HT1080 (cell line): ENCODE measurements at regions not wholly inside any gene's neighbourhood (a gene's known extent, or its start where the extent isn't known, plus 50 kb on each side); places are given as distances from the start of the nearest gene placed in this dataset.
"Not testable (repeated sequence)": the region's sequence is repeated elsewhere in the genome, so short reads cannot be mapped to it uniquely, and the experiment has no call there.

ENCODE experiments used
- DNase-seq: peaks from one replicate; pipeline ENCODE4 v3.0.0-alpha.2; 2015; ENCODE audit warnings: low read depth

GRCh38 chr5:17398866-17399835 is 98.9 kb upstream of the TAF11L2 start:
- DNase-seq = no peak

DNA sequence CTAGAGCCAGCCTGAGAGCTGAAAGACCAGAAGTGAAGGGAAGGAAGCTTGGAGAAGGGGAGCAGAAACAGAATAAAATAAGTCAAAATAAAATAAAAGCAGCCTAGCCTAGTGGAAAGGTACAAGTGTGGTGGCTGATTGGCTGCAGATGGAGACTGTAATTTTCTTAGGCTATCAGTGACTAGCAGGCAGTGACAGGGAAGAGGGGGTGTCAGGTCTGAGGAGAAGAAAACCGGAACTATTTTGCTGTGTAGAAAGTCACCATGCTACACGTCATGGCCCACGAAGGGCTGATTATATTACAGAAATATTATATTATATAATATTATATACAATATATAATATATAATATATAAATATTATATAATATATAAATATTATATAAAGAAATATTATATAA is 98.1 kb upstream of the TAF11L2 start:
- DNase-seq = no peak

GRCh38 chr5:17400724-17401469 is 97.1 kb upstream of the TAF11L2 start:
- DNase-seq = no peak

GRCh38 chr5:17401470-17402288 is 96.4 kb upstream of the TAF11L2 start:
- no peak for DNase-seq

GRCh38 chr5:17402289-17403121 is 95.5 kb upstream of the TAF11L2 start:
- no peak for DNase-seq

DNA sequence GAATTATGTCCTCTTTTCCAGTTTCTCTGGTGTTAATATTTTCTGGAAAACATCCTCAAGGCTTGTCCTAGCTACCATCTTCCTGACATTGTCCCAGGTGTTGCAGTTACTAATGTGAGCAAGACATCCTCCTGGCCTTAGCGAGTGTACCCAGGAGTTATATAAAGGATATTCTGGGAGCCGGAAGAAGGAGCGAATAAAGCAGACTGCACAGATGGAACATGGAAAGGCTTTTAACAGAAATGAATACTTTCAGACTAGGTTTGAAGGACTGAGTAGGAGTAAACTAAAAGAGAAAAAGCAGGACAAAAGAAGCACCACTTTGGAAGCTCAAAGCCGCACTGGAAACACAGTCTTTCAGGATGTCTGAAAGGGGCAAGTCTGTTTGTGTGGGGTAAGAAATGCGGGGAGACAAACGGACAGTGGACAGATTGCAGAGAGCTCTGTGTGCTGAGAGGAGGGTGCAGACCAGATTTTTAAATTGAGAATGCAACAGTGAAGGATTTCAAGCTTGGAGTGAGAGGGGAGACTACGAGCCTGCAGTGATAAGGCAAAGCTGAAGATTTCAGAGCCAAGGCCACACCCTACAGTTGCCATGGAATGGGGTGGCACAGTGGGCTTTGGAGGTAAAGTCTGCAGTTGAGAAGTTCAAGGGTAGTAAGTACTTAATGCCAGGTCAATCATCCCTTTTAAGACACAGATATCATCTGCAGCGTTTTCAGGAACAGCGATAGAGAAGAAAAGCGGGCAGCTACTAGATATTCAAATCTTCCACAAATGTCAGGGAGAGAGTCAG is 94.1 kb upstream of the TAF11L2 start:
- DNase-seq = no peak

DNA sequence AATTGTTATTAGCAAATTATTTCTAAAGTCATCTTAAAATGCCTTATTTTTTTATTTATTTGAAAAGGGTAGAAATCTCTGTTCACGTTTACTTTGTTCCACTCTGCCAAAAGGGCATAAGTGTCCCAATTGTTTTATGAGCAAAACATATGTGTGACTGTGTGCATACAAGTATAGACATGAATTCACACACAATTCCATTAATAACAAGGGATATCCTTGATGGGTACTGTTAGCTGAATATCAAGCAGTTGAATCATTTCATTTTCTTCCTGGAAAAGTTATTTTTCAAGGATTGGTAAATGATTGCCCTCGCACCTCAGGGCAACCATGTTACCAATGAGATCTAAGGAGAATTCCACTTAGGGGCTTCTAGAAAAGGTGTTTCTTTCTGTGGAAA is 92.1 kb upstream of the TAF11L2 start:
- no peak for DNase-seq

GRCh38 chr5:17406423-17406838 is 91.6 kb upstream of the TAF11L2 start:
- DNase-seq = peak; percentile 24

- DNase-seq = no peak
Measured at GRCh38 chr5:17411436-17412402, 86.3 kb upstream of the TAF11L2 start.

GRCh38 chr5:17412760-17413671 is 85.0 kb upstream of the TAF11L2 start:
- peak; percentile 26 for DNase-seq

DNA sequence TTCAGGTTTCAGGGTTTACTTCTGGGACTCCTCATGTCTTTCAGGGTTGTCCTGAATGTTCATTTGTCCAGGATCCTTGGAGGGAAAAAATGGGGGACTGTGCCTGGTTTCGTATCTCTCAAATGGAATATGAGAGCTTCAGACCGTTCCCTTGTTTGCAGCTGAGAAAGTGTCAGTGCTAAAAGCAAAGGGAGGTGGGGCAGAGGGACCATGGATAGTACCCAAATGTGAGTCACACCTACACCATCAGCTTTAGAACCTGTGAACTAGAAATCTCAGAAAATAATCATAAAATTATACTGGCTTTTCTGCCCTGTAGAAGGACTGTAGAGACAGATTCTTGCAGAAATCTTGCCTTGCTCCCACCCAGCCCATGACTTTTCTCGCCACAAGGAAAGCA is 84.3 kb upstream of the TAF11L2 start:
- DNase-seq = no peak

DNA sequence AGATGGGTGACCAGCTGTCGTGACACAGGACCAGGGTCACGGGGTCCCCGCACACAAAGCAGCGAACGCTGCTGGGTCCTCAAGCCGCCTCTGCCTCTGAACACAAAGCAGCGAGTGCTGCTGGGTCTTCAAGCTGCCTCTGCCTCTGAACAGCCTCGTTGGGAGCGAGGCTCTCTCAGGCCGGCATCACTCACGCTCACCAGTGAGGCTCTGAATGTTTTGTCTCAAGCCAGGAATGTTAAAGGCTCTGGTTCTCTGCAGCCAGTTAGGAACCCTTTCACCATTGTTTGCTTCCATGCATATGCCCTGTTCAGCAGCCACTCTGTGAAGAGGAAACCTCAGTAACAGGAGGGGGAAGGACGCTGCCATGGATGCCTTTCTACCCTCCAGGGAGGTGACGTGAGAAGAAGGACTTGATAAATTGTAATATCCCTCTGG is 82.7 kb upstream of the TAF11L2 start:
- DNase-seq = no peak

GRCh38 chr5:17416374-17416773 is 81.7 kb upstream of the TAF11L2 start:
- DNase-seq = not testable (repeated sequence)

DNA sequence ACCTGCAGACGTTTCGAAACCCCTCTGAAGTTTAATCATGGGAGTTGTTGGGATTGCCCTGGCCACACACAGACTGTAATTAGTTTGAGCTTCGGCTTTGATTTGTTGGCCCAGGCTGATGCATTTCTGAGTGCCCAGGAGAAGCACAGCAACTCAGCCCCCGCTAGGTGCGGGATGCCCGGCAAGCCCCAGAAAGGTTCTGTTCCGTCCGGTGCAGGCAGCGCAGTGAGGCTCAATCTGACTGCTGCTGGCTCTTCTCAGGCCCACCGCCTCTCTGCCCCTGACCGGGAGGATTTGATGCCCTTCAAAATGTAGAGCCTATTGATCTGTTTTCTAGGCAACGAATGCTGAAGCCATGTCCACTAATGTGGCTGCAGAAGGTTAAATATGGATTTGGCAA is 73.4 kb upstream of the TAF11L2 start:
- DNase-seq = no peak

DNA sequence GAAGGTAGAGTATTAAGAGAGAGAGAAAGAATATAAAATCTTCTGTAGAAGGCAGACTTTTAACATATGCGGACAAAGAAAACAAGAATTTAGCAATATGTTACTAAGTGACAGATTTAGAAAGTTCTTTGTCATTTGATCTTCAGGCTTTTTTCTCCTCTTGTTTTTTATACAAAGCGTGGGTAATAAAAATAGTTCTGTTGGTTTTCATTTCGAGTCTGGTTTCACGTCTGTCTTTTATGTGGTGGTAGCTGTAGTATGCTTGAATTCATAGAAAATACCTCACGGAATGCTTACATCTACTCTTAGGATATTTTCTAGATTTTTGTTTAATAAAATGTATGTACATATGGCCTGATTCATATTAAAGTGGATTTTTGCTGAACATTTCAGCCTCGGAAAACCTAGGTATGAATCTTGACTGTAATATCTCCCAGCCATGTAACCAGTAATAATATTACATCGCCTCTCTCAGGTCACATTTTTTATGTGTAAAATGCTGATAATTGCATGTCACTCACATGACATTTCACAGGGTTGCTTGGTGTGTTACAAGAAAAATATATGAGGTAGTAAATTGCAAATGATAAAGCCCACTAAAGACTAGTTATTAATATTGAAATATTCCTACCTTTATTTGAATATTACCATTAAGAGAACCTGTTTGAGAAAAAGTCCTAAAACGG is 72.5 kb upstream of the TAF11L2 start:
- DNase-seq = no peak

GRCh38 chr5:17426104-17426749 is 71.8 kb upstream of the TAF11L2 start:
- no peak for DNase-seq
